Skeletal muscle tissue (tissue), 3 donors: ENCODE measurements at regions not wholly inside any gene's neighbourhood (a gene's known extent, or its start where the extent isn't known, plus 50 kb on each side); places are given as distances from the start of the nearest gene placed in this dataset.

Experiments used
- H3K27ac ChIP-seq: one replicate; pipeline ENCODE4 v1.7.0; 2013; ENCODE audit warnings: mild to moderate bottlenecking, low read depth, low read length, inconsistent platforms
- H3K27me3 ChIP-seq, 3 donors: one replicate each; pipeline ENCODE4 v1.7.0; 2013; ENCODE audit warnings: low read length in 3 of 3; ENCODE audit not compliant: control insufficient read depth in 3 of 3, insufficient read depth in 3 of 3
- H3K36me3 ChIP-seq, 3 donors: one replicate each; pipeline ENCODE4 v1.7.0; 2013; ENCODE audit warnings: low read length in 3 of 3; ENCODE audit not compliant: control insufficient read depth in 3 of 3, insufficient read depth in 3 of 3
- H3K4me1 ChIP-seq, 3 donors: one replicate each; pipeline ENCODE4 v1.7.0; 2013; ENCODE audit warnings: low read length in 3 of 3, mild to moderate bottlenecking in 3 of 3; ENCODE audit not compliant: control insufficient read depth in 3 of 3, insufficient read depth in 3 of 3
- H3K4me3 ChIP-seq, 3 donors: one replicate each; pipeline ENCODE4 v1.7.0; 2013; ENCODE audit warnings: low read length in 3 of 3
- H3K9ac ChIP-seq, 3 donors: one replicate each; pipeline ENCODE4 v1.7.0; 2013; ENCODE audit warnings: low read length in 3 of 3, mild to moderate bottlenecking in 3 of 3, moderate library complexity in 2 of 3, low read depth in 1 of 3
- H3K9me3 ChIP-seq, 3 donors: one replicate each; pipeline ENCODE4 v1.7.0; 2013; ENCODE audit warnings: low read length in 3 of 3; ENCODE audit not compliant: control insufficient read depth in 3 of 3
- donor health status: Osteomylitis.

GRCh38 chr7:114242992-114243507, 171.6 kb upstream of the FOXP2 start:
- H3K36me3 ChIP-seq = no peaks in the 10 kb centered on the region
- no peak overlapping the region for H3K4me3 ChIP-seq
- no peaks in the 10 kb centered on the region for H3K9me3 ChIP-seq
- no peaks in the 10 kb centered on the region for H3K4me1 ChIP-seq
- H3K9ac ChIP-seq = no peak overlapping the region
- no peak overlapping the region for H3K27ac ChIP-seq
- H3K27me3 ChIP-seq = no peaks in the 10 kb centered on the region

GRCh38 chr7:114229246-114229645, 185.4 kb upstream of the FOXP2 start:
- H3K36me3 ChIP-seq = no peaks in the 10 kb centered on the region
- no peak overlapping the region for H3K9ac ChIP-seq
- H3K4me3 ChIP-seq = no peak overlapping the region
- no peaks in the 10 kb centered on the region for H3K27me3 ChIP-seq
- H3K4me1 ChIP-seq = no peaks in the 10 kb centered on the region
- H3K9me3 ChIP-seq = no peaks in the 10 kb centered on the region
- no peak overlapping the region for H3K27ac ChIP-seq

- no peak overlapping the region for H3K9ac ChIP-seq
- H3K27ac ChIP-seq = no peak overlapping the region
- no peaks in the 10 kb centered on the region for H3K4me1 ChIP-seq
- H3K27me3 ChIP-seq = no peaks in the 10 kb centered on the region
- H3K9me3 ChIP-seq = no peaks in the 10 kb centered on the region
- H3K36me3 ChIP-seq = no peaks in the 10 kb centered on the region
- H3K4me3 ChIP-seq = no peak overlapping the region
Observed at GRCh38 chr7:114225784-114226183, 188.8 kb upstream of the FOXP2 start.

- no peak overlapping the region for H3K9ac ChIP-seq
- H3K4me3 ChIP-seq = no peak overlapping the region
- H3K36me3 ChIP-seq = no peaks in the 10 kb centered on the region
- H3K4me1 ChIP-seq = no peaks in the 10 kb centered on the region
- no peaks in the 10 kb centered on the region for H3K9me3 ChIP-seq
- H3K27ac ChIP-seq = no peak overlapping the region
- H3K27me3 ChIP-seq = no peaks in the 10 kb centered on the region
Observed at GRCh38 chr7:114218283-114218682, 196.3 kb upstream of the FOXP2 start.

GRCh38 chr7:114217026-114217806, 197.4 kb upstream of the FOXP2 start:
- no peak overlapping the region for H3K4me3 ChIP-seq
- H3K9ac ChIP-seq = no peak overlapping the region
- no peaks in the 10 kb centered on the region for H3K9me3 ChIP-seq
- H3K27ac ChIP-seq = no peak overlapping the region
- no peaks in the 10 kb centered on the region for H3K27me3 ChIP-seq
- H3K36me3 ChIP-seq = no peaks in the 10 kb centered on the region
- no peaks in the 10 kb centered on the region for H3K4me1 ChIP-seq

- H3K9me3 ChIP-seq = no peaks in the 10 kb centered on the region
- H3K9ac ChIP-seq = no peak overlapping the region
- H3K4me1 ChIP-seq = no peaks in the 10 kb centered on the region
- no peak overlapping the region for H3K27ac ChIP-seq
- no peak overlapping the region for H3K4me3 ChIP-seq
- H3K27me3 ChIP-seq = no peaks in the 10 kb centered on the region
- H3K36me3 ChIP-seq = no peaks in the 10 kb centered on the region
Observed at GRCh38 chr7:114214466-114214865, 200.1 kb upstream of the FOXP2 start.

- no peak overlapping the region for H3K27ac ChIP-seq
- no peak overlapping the region for H3K4me3 ChIP-seq
- H3K27me3 ChIP-seq = no peaks in the 10 kb centered on the region
- H3K4me1 ChIP-seq = no peaks in the 10 kb centered on the region
- H3K9me3 ChIP-seq = no peaks in the 10 kb centered on the region
- H3K9ac ChIP-seq = no peak overlapping the region
- no peaks in the 10 kb centered on the region for H3K36me3 ChIP-seq
Observed at GRCh38 chr7:114212721-114213429, 201.7 kb upstream of the FOXP2 start.

GRCh38 chr7:114209968-114210367, 204.6 kb upstream of the FOXP2 start:
- H3K4me1 ChIP-seq = no peaks in the 10 kb centered on the region
- no peaks in the 10 kb centered on the region for H3K27me3 ChIP-seq
- no peaks in the 10 kb centered on the region for H3K9me3 ChIP-seq
- H3K9ac ChIP-seq = no peak overlapping the region
- H3K36me3 ChIP-seq = no peaks in the 10 kb centered on the region
- H3K27ac ChIP-seq = no peak overlapping the region
- H3K4me3 ChIP-seq = no peak overlapping the region

GRCh38 chr7:114206688-114207087, 207.9 kb upstream of the FOXP2 start:
- Histone ChIP-seq H3K27ac (no peak overlapping the region), H3K9ac (no peak overlapping the region), H3K36me3 (no peaks in the 10 kb centered on the region), H3K27me3 (no peaks in the 10 kb centered on the region), H3K4me1 (no peaks in the 10 kb centered on the region), H3K9me3 (no peaks in the 10 kb centered on the region), H3K4me3 (no peak overlapping the region)

GRCh38 chr7:114196517-114196916, 218.1 kb upstream of the FOXP2 start:
- no peak overlapping the region for H3K4me3 ChIP-seq
- no peaks in the 10 kb centered on the region for H3K4me1 ChIP-seq
- H3K36me3 ChIP-seq = no peaks in the 10 kb centered on the region
- H3K9me3 ChIP-seq = no peaks in the 10 kb centered on the region
- H3K27ac ChIP-seq = no peak overlapping the region
- no peak overlapping the region for H3K9ac ChIP-seq
- no peaks in the 10 kb centered on the region for H3K27me3 ChIP-seq
